Neural progenitor cell (in vitro differentiated cells): ENCODE measurements at regions not wholly inside any gene's neighbourhood (a gene's known extent, or its start where the extent isn't known, plus 50 kb on each side); places are given as distances from the start of the nearest gene placed in this dataset.
A peak's percentile ranks its signal among the peaks of the same experiment; 100 is the strongest.

Experiments used
- DNase-seq: peaks from one replicate; pipeline ENCODE4 v3.0.0-alpha.2; 2016; ENCODE audit warnings: low spot score
- H2AFZ ChIP-seq: fragments of 200-600 bp; sonication (generic); replicated peaks from 2 replicates; pipeline ENCODE4 v1.6.1; 2016; ENCODE audit warnings: antibody characterized with exemption
- H3F3A ChIP-seq: fragments of 200-600 bp; sonication (generic); 2 replicates; pipeline ENCODE4 v1.6.1; 2016; ENCODE audit warnings: antibody characterized with exemption, low read depth
- H3K27ac ChIP-seq: fragments of 200-600 bp; sonication (generic); 2 replicates; pipeline ENCODE4 v1.5.1; 2016; ENCODE audit warnings: mild to moderate bottlenecking
- H3K27me3 ChIP-seq: fragments of 200-600 bp; sonication (generic); 2 replicates; pipeline ENCODE4 v1.6.1; 2016; ENCODE audit warnings: mild to moderate bottlenecking, moderate library complexity
- H3K36me3 ChIP-seq: fragments of 200-600 bp; sonication (generic); 2 replicates; pipeline ENCODE4 v1.5.1; 2016
- H3K4me1 ChIP-seq: fragments of 200-600 bp; sonication (generic); 2 replicates; pipeline ENCODE4 v1.6.1; 2016; ENCODE audit warnings: mixed run types
- H3K4me2 ChIP-seq: fragments of 200-600 bp; sonication (generic); 2 replicates; pipeline ENCODE4 v1.6.1; 2016
- H3K4me3 ChIP-seq: fragments of 200-600 bp; sonication (generic); 2 replicates; pipeline ENCODE4 v1.5.1; 2016
- H3K79me2 ChIP-seq: fragments of 200-600 bp; sonication (generic); 2 replicates; pipeline ENCODE4 v1.6.1; 2016; ENCODE audit warnings: low read depth
- H3K9ac ChIP-seq: fragments of 200-600 bp; sonication (generic); 2 replicates; pipeline ENCODE4 v1.6.1; 2016
- H3K9me3 ChIP-seq: fragments of 200-600 bp; sonication (generic); 2 replicates; pipeline ENCODE4 v1.5.1; 2016; ENCODE audit warnings: low read depth
- H4K20me1 ChIP-seq: fragments of 200-600 bp; sonication (generic); 2 replicates; pipeline ENCODE4 v1.6.1; 2016; ENCODE audit warnings: low read depth
- H3K27ac Mint-ChIP-seq: 3 replicates; pipeline ENCODE4 v1.8.0; 2021; ENCODE audit warnings: mixed read lengths
- H3K27me3 Mint-ChIP-seq: 2 replicates; pipeline ENCODE4 v1.8.0; 2022; ENCODE audit warnings: low read depth, mild to moderate bottlenecking, inconsistent platforms, moderate library complexity, mixed read lengths; ENCODE audit not compliant: insufficient read depth
- H3K36me3 Mint-ChIP-seq: 3 replicates; pipeline ENCODE4 v1.8.0; 2021; ENCODE audit warnings: mixed read lengths
- H3K4me1 Mint-ChIP-seq: 3 replicates; pipeline ENCODE4 v1.8.0; 2021; ENCODE audit warnings: mixed read lengths
- H3K4me3 Mint-ChIP-seq: 3 replicates; pipeline ENCODE4 v1.8.0; 2021; ENCODE audit warnings: mild to moderate bottlenecking, moderate library complexity, mixed read lengths
- H3K9me3 Mint-ChIP-seq: 3 replicates; pipeline ENCODE4 v1.8.0; 2020; ENCODE audit warnings: mixed read lengths
- EZH2 ChIP-seq: fragments of 200-600 bp; sonication (generic); IDR thresholded peaks from 2 replicates; pipeline ENCODE4 v1.6.1; 2017; ENCODE audit warnings: antibody characterized with exemption, mild to moderate bottlenecking, moderate library complexity
- EZH2phosphoT487 ChIP-seq: fragments of 200-600 bp; sonication (generic); IDR thresholded peaks from 2 replicates; pipeline ENCODE4 v1.6.1; 2017; ENCODE audit warnings: antibody characterized with exemption
- TF ChIP-seq, protein P1 (sequence below): fragments of 200-600 bp; sonication (generic); IDR thresholded peaks from 2 replicates; pipeline ENCODE4 v1.5.1; 2017; ENCODE audit warnings: antibody characterized with exemption, mild to moderate bottlenecking

DNA sequence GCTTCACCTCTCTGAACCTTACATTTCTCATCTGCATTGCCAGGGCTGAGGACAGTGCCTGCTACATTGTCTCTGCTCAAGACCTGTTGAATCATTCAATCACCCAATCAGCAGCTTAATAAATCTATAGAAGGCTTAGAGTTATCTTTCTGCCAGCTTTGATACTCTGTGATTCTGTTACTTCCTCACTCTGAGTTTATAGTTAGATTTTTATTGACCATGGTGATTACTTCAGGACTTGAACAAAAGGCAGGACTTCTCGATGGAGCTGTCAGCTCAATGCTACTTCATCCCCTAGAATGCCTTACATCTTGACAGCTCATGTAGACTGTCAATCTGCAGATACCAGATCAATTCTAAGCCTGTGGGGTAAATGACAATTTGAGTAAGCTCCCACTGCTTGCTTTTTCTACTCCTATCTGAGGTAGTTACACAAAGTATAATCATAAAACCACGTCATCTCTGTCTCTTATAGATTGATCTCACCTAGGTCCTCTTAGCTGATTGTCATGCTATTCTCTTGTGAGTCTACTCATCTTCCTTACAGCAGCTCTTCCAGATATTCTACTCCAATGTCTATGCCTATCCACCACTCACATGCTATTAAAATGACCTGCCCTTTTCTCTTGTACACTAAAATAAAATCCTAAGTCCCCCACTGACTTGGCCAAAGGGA, 318.3 kb upstream of the CA10 start:
- H3K9me3 Mint-ChIP-seq, result no peaks in the 10 kb centered on the region
- no peak overlapping the region for H3K27ac Mint-ChIP-seq
- Histone ChIP-seq H3K9ac (no peak overlapping the region), H3K36me3 (no peaks in the 10 kb centered on the region), H3F3A (no peaks in the 10 kb centered on the region), H4K20me1 (no peaks in the 10 kb centered on the region), H3K27me3 (no peaks in the 10 kb centered on the region), H3K4me1 (no peaks in the 10 kb centered on the region), H3K9me3 (no peaks in the 10 kb centered on the region), H3K4me2 (no peak overlapping the region), H2AFZ (no peak overlapping the region), H3K79me2 (no peaks in the 10 kb centered on the region), H3K4me3 (no peak overlapping the region), H3K27ac (no peak overlapping the region)
- H3K36me3 Mint-ChIP-seq, result no peaks in the 10 kb centered on the region
- TF ChIP-seq, protein P1, sequence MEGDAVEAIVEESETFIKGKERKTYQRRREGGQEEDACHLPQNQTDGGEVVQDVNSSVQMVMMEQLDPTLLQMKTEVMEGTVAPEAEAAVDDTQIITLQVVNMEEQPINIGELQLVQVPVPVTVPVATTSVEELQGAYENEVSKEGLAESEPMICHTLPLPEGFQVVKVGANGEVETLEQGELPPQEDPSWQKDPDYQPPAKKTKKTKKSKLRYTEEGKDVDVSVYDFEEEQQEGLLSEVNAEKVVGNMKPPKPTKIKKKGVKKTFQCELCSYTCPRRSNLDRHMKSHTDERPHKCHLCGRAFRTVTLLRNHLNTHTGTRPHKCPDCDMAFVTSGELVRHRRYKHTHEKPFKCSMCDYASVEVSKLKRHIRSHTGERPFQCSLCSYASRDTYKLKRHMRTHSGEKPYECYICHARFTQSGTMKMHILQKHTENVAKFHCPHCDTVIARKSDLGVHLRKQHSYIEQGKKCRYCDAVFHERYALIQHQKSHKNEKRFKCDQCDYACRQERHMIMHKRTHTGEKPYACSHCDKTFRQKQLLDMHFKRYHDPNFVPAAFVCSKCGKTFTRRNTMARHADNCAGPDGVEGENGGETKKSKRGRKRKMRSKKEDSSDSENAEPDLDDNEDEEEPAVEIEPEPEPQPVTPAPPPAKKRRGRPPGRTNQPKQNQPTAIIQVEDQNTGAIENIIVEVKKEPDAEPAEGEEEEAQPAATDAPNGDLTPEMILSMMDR, result no peak
- TF ChIP-seq EZH2phosphoT487 (no peak), EZH2 (no peak)
- no peaks in the 10 kb centered on the region for H3K27me3 Mint-ChIP-seq
- H3K4me3 Mint-ChIP-seq, result no peak overlapping the region
- H3K4me1 Mint-ChIP-seq, result no peaks in the 10 kb centered on the region
- DNase-seq, result no peak

DNA sequence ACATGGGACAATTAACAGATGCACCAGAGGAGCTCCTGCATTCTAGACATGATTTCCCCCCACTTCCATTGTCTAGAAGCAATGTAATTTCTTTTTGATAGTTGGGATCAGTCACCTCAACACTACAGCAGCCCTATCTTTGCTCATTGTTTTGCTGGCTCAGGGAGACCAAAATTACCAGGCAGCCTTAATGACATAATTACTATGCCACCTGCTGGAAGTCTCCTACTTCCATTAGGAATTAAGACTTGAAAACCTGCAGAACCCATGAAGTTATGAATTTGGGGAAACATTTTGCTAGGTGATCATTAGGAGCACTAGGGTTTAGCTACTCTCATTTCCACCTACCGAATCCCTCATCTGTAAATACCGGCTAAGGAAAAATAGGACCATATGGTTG, 312.0 kb upstream of the CA10 start:
- Histone ChIP-seq H3K27me3 (no peaks in the 10 kb centered on the region), H2AFZ (no peak overlapping the region), H3K9me3 (no peaks in the 10 kb centered on the region), H4K20me1 (no peaks in the 10 kb centered on the region), H3F3A (no peaks in the 10 kb centered on the region), H3K36me3 (no peaks in the 10 kb centered on the region), H3K4me1 (no peaks in the 10 kb centered on the region), H3K9ac (no peak overlapping the region), H3K4me2 (no peak overlapping the region), H3K79me2 (no peaks in the 10 kb centered on the region), H3K27ac (no peak overlapping the region), H3K4me3 (no peak overlapping the region)
- H3K4me1 Mint-ChIP-seq, result no peaks in the 10 kb centered on the region
- no peaks in the 10 kb centered on the region for H3K27me3 Mint-ChIP-seq
- no peak overlapping the region for H3K4me3 Mint-ChIP-seq
- peaks cover 4% of the 10 kb centered on the region for H3K9me3 Mint-ChIP-seq
- no peak for DNase-seq
- H3K36me3 Mint-ChIP-seq, result no peaks in the 10 kb centered on the region
- no peak overlapping the region for H3K27ac Mint-ChIP-seq
- TF ChIP-seq EZH2, result no peak
- TF ChIP-seq, protein P1, result peak; percentile 19
- TF ChIP-seq EZH2phosphoT487, result no peak

DNA sequence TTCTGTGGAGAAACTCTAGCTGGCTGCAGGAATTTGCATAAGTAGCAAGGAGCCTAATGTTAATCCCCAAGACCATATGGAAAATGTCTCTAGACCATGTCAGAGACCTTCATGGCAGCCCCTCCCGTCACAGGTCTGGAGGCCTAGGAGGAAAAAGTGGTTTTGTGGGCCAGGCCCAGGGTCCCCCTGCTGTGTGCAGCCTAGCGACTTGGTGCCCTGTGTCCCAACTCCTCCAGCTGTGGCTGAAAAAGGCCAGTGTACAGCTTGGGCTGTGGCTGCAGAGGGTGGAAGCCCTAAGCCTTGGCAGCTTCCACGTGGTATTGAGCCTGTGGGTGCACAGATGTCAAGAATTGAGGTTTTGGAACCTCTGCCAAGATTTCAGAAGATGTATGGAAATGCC, 306.9 kb upstream of the CA10 start:
- H3K4me3 ChIP-seq, result no peak overlapping the region
- no peaks in the 10 kb centered on the region for H4K20me1 ChIP-seq
- Mint-ChIP-seq H3K4me1 (no peaks in the 10 kb centered on the region), H3K4me3 (no peak overlapping the region), H3K9me3 (peaks cover 13% of the 10 kb centered on the region), H3K27me3 (no peaks in the 10 kb centered on the region), H3K36me3 (no peaks in the 10 kb centered on the region), H3K27ac (no peak overlapping the region)
- H3K36me3 ChIP-seq, result no peaks in the 10 kb centered on the region
- H3K4me2 ChIP-seq, result no peak overlapping the region
- no peaks in the 10 kb centered on the region for H3K27me3 ChIP-seq
- no peak for TF ChIP-seq EZH2
- TF ChIP-seq, protein P1, result no peak
- TF ChIP-seq EZH2phosphoT487, result no peak
- no peaks in the 10 kb centered on the region for H3K79me2 ChIP-seq
- no peaks in the 10 kb centered on the region for H3K9me3 ChIP-seq
- no peaks in the 10 kb centered on the region for H3K4me1 ChIP-seq
- no peak overlapping the region for H3K27ac ChIP-seq
- no peak overlapping the region for H2AFZ ChIP-seq
- H3F3A ChIP-seq, result no peaks in the 10 kb centered on the region
- DNase-seq, result no peak
- H3K9ac ChIP-seq, result no peak overlapping the region
